KBM-7 (cell line): ENCODE measurements at regions not wholly inside any gene's neighbourhood (a gene's known extent, or its start where the extent isn't known, plus 50 kb on each side); places are given as distances from the start of the nearest gene placed in this dataset.
"Not testable (repeated sequence)": the region's sequence is repeated elsewhere in the genome, so short reads cannot be mapped to it uniquely, and the experiment has no call there.

Source experiments
- DNase-seq: peaks from one replicate; pipeline ENCODE4 v3.0.0-alpha.2; 2015
- in situ Hi-C: fragments of 300-500 bp; cut with MboI; formaldehyde crosslinking; loops from 2 replicates; pipeline ENCODE4 v1.14.3; 2020; ENCODE audit warnings: low sequenced_read_pairs, low pct_unique_long_range_greater_than_20kb, mixed read lengths

GRCh38 chr15:21265628-21266027 lies 174.7 kb downstream of the POTEB3 start:
- in situ Hi-C loops, result not testable (repeated sequence)

GRCh38 chr15:21262851-21263425 lies 177.4 kb downstream of the POTEB3 start:
- in situ Hi-C loops, result no loop called here
- no peak for DNase-seq

More at GRCh38 chr15:21265628-21266027, 174.7 kb downstream of the POTEB3 start:
- DNase-seq, result not testable (repeated sequence)

- DNase-seq, result no peak
- in situ Hi-C loops, result no loop called here
These were observed 178.1 kb downstream of the POTEB3 start for GRCh38 chr15:21261965-21262850.

DNA sequence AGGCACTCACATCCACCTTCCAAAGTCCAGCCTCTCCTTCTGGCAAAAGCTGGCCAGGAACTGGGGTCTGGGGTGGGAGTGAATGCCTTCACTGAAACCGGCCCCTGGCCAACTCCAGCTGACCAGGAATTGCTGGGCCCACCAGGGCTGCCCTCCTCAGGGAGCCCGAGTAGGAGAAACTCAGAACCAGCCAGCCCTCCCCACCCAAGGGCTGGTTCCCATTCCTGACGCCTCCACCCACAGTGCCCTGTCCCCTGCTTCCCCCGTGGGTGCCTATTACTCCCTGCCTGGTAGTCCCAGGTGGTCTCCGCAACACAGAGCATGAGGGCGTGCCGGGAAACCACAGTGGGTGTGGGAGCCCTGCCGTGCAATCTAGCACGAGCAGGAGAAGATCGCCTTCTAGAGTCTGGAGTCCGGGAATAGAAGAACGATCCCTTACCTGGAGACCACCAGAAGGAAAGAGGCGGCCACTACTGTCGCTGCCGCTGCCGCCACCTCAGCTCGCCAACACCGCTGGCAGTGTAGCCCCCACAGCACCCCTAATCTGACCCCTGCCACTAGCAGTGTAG lies 178.8 kb downstream of the POTEB3 start:
- in situ Hi-C loops, result no loop called here
- no peak for DNase-seq

DNA sequence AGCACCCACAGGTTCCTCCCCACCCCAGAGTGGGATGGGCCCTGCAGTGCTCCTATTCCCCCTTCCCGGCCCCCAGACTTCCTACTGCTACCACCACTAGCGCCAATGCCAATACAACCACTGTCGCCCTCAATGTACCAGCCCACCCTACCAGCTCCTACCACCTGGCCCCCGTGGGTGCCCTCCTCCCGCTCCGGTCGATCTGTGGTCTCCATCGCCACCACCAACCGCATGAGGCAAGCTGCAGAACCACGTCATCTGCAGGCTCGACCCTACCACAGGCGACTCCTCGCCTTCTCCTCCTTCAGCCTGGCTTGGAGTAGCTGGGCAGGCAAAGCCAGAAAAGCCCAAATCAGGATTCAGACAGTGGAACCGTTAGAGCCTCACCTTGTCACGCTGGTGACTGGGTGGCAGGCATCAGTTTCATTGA lies 179.3 kb downstream of the POTEB3 start:
- DNase-seq, result no peak
- in situ Hi-C loops, result no loop called here

GRCh38 chr15:21258635-21259034 lies 181.7 kb downstream of the POTEB3 start:
- DNase-seq, in situ Hi-C loops: not testable (repeated sequence)

GRCh38 chr15:21249508-21250019 lies 190.7 kb downstream of the POTEB3 start:
- DNase-seq, in situ Hi-C loops: not testable (repeated sequence)
